GM23338 (cell line): ENCODE measurements at regions not wholly inside any gene's neighbourhood (a gene's known extent, or its start where the extent isn't known, plus 50 kb on each side); places are given as distances from the start of the nearest gene placed in this dataset.

Experiments
- ATAC-seq: fragments of 200-7000 bp; cut with Tn5 transposase; 3 replicates; pipeline ENCODE4 v1.9.1; 2020
- DNase-seq: peaks from one replicate; pipeline ENCODE4 v3.0.0-alpha.2; 2015; ENCODE audit warnings: low spot score
- H2AFZ ChIP-seq: fragments of 200-600 bp; sonication (generic); 2 replicates; pipeline ENCODE4 v1.8.0; 2016; ENCODE audit warnings: antibody characterized with exemption, mild to moderate bottlenecking, moderate library complexity
- H3F3A ChIP-seq: fragments of 200-600 bp; sonication (generic); replicated peaks from 2 replicates; pipeline ENCODE4 v1.8.0; 2017; ENCODE audit warnings: antibody characterized with exemption, mixed run types, low read depth
- H3K27ac ChIP-seq: fragments of 200-600 bp; sonication (generic); 2 replicates; pipeline ENCODE4 v1.6.1; 2016; ENCODE audit warnings: low read depth
- H3K27me3 ChIP-seq: fragments of 200-600 bp; sonication (generic); 2 replicates; pipeline ENCODE4 v1.8.0; 2016; ENCODE audit warnings: mild to moderate bottlenecking, mixed run types, moderate library complexity; ENCODE audit not compliant: insufficient read depth
- H3K36me3 ChIP-seq: fragments of 200-600 bp; sonication (generic); 2 replicates; pipeline ENCODE4 v1.8.0; 2016; ENCODE audit warnings: mild to moderate bottlenecking; ENCODE audit not compliant: insufficient read depth
- H3K4me1 ChIP-seq: fragments of 200-600 bp; sonication (generic); 2 replicates; pipeline ENCODE4 v1.8.0; 2016; ENCODE audit warnings: mild to moderate bottlenecking, moderate library complexity; ENCODE audit not compliant: insufficient read depth
- H3K4me2 ChIP-seq: fragments of 200-600 bp; sonication (generic); 2 replicates; pipeline ENCODE4 v1.7.1; 2017; ENCODE audit warnings: mixed run types
- H3K4me3 ChIP-seq: fragments of 200-600 bp; sonication (generic); 2 replicates; pipeline ENCODE4 v1.6.1; 2016; ENCODE audit warnings: mixed run types
- H3K79me2 ChIP-seq: fragments of 200-600 bp; sonication (generic); replicated peaks from 2 replicates; pipeline ENCODE4 v1.8.0; 2017; ENCODE audit warnings: mild to moderate bottlenecking; ENCODE audit not compliant: insufficient read depth
- H3K9me2 ChIP-seq: fragments of 200-600 bp; sonication (generic); 2 replicates; pipeline ENCODE4 v1.8.0; 2017; ENCODE audit not compliant: insufficient read depth
- H4K20me1 ChIP-seq: fragments of 200-600 bp; sonication (generic); replicated peaks from 2 replicates; pipeline ENCODE4 v1.8.0; 2017; ENCODE audit warnings: mild to moderate bottlenecking; ENCODE audit not compliant: insufficient read depth
- H3K27ac Mint-ChIP-seq: 2 replicates; pipeline ENCODE4 v1.8.0; 2020; ENCODE audit warnings: inconsistent platforms, mild to moderate bottlenecking, moderate library complexity, mixed read lengths
- H3K27me3 Mint-ChIP-seq: 3 replicates; pipeline ENCODE4 v1.8.0; 2022; ENCODE audit warnings: low read depth, mild to moderate bottlenecking, moderate library complexity, mixed read lengths, inconsistent platforms; ENCODE audit not compliant: insufficient read depth, poor library complexity
- H3K36me3 Mint-ChIP-seq: 3 replicates; pipeline ENCODE4 v1.8.0; 2021; ENCODE audit warnings: low read depth, mild to moderate bottlenecking, inconsistent platforms, moderate library complexity, mixed read lengths
- H3K4me1 Mint-ChIP-seq: 3 replicates; pipeline ENCODE4 v1.8.0; 2020; ENCODE audit warnings: mild to moderate bottlenecking, inconsistent platforms, mixed read lengths
- H3K4me3 Mint-ChIP-seq: 3 replicates; pipeline ENCODE4 v1.8.0; 2021; ENCODE audit warnings: moderate library complexity, mild to moderate bottlenecking, inconsistent platforms, mixed read lengths
- H3K9me3 Mint-ChIP-seq: 3 replicates; pipeline ENCODE4 v1.8.0; 2020; ENCODE audit warnings: moderate library complexity, mild to moderate bottlenecking, inconsistent platforms, mixed read lengths
- CREB1 ChIP-seq: fragments of 250-450 bp; sonication (Bioruptor Pico); IDR thresholded peaks from 2 replicates; pipeline ENCODE4 v1.5.0; 2020; ENCODE audit warnings: low read depth, mild to moderate bottlenecking, moderate library complexity
- CTCF ChIP-seq, 2 experiments: fragments of 200-600 bp in 1 of 2; sonication (generic) in 1 of 2; conservative IDR thresholded peaks; 2 replicates each; pipeline versions ENCODE4 v1.5.1 to v1.6.1; 2016 to 2017; ENCODE audit warnings: antibody characterized with exemption in 2 of 2, low read depth in 2 of 2, mild to moderate bottlenecking in 2 of 2, moderate library complexity in 1 of 2
- ETS1 ChIP-seq: IDR thresholded peaks from 2 replicates; pipeline ENCODE4 v1.6.1; 2016; ENCODE audit warnings: antibody characterized with exemption
- EZH2 ChIP-seq: fragments of 200-600 bp; sonication (generic); IDR thresholded peaks from one replicate; pipeline ENCODE4 v1.8.0; 2017; ENCODE audit warnings: antibody characterized with exemption, mild to moderate bottlenecking, low read depth; ENCODE audit not compliant: unreplicated experiment
- EZH2phosphoT487 ChIP-seq: fragments of 200-600 bp; sonication (generic); IDR thresholded peaks from one replicate; pipeline ENCODE4 v1.8.1; 2018; ENCODE audit warnings: antibody characterized with exemption; ENCODE audit not compliant: unreplicated experiment
- JUNB ChIP-seq: IDR thresholded peaks from one replicate; pipeline ENCODE4 v1.6.1; 2016; ENCODE audit warnings: antibody characterized with exemption; ENCODE audit not compliant: unreplicated experiment
- NANOG ChIP-seq: IDR thresholded peaks from 2 replicates; pipeline ENCODE4 v1.6.1; 2016; ENCODE audit warnings: antibody characterized with exemption, borderline replicate concordance
- POLR2AphosphoS5 ChIP-seq: IDR thresholded peaks from 2 replicates; pipeline ENCODE4 v1.6.1; 2016; ENCODE audit warnings: antibody characterized with exemption, low read depth
- STAT1 ChIP-seq: IDR thresholded peaks from one replicate; pipeline ENCODE4 v1.6.1; 2016; ENCODE audit warnings: antibody characterized with exemption; ENCODE audit not compliant: unreplicated experiment
- ZNF114 ChIP-seq: fragments of 250-450 bp; sonication (Bioruptor Pico); IDR thresholded peaks from 2 replicates; pipeline ENCODE4 v1.5.0; 2020; ENCODE audit warnings: mild to moderate bottlenecking, moderate library complexity
- ZNF331 ChIP-seq: fragments of 250-450 bp; sonication (Bioruptor Pico); IDR thresholded peaks from 2 replicates; pipeline ENCODE4 v1.5.0; 2020; ENCODE audit warnings: low read depth, mild to moderate bottlenecking, moderate library complexity
- ZNF462 ChIP-seq: fragments of 250-450 bp; sonication (Bioruptor Pico); IDR thresholded peaks from 2 replicates; pipeline ENCODE4 v1.5.0; 2020; ENCODE audit warnings: mild to moderate bottlenecking, moderate library complexity

DNA sequence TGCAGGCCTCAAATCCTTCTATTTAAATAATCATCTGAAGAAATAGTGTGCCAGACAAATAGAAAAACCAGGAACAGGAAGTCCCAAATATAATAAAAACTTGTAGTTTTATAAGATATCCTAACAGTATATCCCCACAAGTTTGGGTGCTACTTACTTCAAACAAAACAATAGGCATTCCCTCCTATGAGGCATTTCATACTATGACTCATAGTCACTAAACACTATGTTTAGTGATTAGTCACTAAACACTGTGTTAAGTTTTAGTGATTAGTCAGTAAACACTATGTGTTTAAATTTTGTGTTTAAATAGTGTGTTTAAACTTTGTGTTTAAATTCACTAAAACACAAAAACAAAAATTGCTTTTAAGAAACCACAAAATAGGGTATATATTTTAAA, 407.0 kb upstream of the CDH19 start (continued):
- TF ChIP-seq NANOG = no peak
- TF ChIP-seq EZH2phosphoT487 = no peak
- TF ChIP-seq STAT1 = no peak
- no peak for TF ChIP-seq CTCF (conservative IDR thresholded peaks at IDR 0.05; ENCODE audit: low read depth in 2 of 2)

DNA sequence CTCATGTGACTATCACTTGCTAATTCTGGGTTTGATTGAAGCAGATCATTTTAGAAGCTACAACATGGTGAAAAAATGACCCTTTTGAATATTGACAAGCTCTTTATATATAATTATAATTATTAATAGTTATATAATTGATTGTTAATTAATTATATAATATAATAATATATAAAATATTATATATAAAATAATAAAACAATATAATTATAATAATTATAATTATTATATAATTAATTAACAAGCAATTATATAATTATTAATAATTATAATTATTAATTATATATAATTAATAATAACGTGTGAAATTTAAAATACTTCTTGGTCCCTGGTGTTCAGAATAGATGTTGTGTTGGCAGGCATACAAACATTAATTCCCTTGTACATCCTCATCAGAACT, 404.1 kb upstream of the CDH19 start:
- Histone ChIP-seq H2AFZ (no peak overlapping the region), H3K9me2 (no peaks in the 10 kb centered on the region; the same call in 1 of the 2 replicates), H3F3A (no peaks in the 10 kb centered on the region), H3K4me1 (no peaks in the 10 kb centered on the region), H4K20me1 (no peaks in the 10 kb centered on the region), H3K4me2 (no peak overlapping the region), H3K4me3 (no peak overlapping the region), H3K36me3 (no peaks in the 10 kb centered on the region), H3K27ac (no peak overlapping the region), H3K79me2 (no peaks in the 10 kb centered on the region), H3K27me3 (no peaks in the 10 kb centered on the region)
- H3K9me3 Mint-ChIP-seq = no peaks in the 10 kb centered on the region
- H3K4me3 Mint-ChIP-seq = no peak overlapping the region
- DNase-seq (no peak), ATAC-seq (no peak)
- no peak overlapping the region for H3K27ac Mint-ChIP-seq
- H3K4me1 Mint-ChIP-seq = no peaks in the 10 kb centered on the region
- H3K27me3 Mint-ChIP-seq = no peaks in the 10 kb centered on the region
- no peaks in the 10 kb centered on the region for H3K36me3 Mint-ChIP-seq
- no peak for TF ChIP-seq ETS1
- TF ChIP-seq EZH2phosphoT487 = no peak
- TF ChIP-seq ZNF114 = no peak
- no peak for TF ChIP-seq ZNF331 (CRISPR knock-in tag)
- TF ChIP-seq STAT1 = no peak
- no peak for TF ChIP-seq JUNB
- no peak for TF ChIP-seq NANOG
- TF ChIP-seq EZH2 = no peak
- no peak for TF ChIP-seq CTCF (conservative IDR thresholded peaks at IDR 0.05; ENCODE audit: low read depth in 2 of 2)
- TF ChIP-seq POLR2AphosphoS5 = no peak
- no peak for TF ChIP-seq ZNF462 (CRISPR knock-in tag)
- no peak for TF ChIP-seq CREB1
